ENCODE measurements at regions not wholly inside any gene's neighbourhood (a gene's known extent, or its start where the extent isn't known, plus 50 kb on each side); places are given as distances from the start of the nearest gene placed in this dataset.

GRCh38 chr6:48658915-48659314 is 547.9 kb upstream of the PTCHD4 start:
- TF ChIP-seq ZNF274 (IDR thresholded peaks at IDR 0.05; ENCODE audit: low read depth, low read length) (no peak), SUZ12 (IDR thresholded peaks at IDR 0.05; ENCODE audit: extremely low read depth, insufficient read depth, insufficient read length) (no peak)

All from NT2/D1 (cell line).